A549 (cell line): ENCODE measurements at regions not wholly inside any gene's neighbourhood (a gene's known extent, or its start where the extent isn't known, plus 50 kb on each side); places are given as distances from the start of the nearest gene placed in this dataset.

ENCODE experiments used
- EP300 ChIP-seq, 2 experiments: fragments of >200 bp; sonication (Bioruptor Twin); formaldehyde crosslinking; IDR thresholded peaks; 2 replicates in 1 of 2; 3 replicates in 1 of 2; pipeline ENCODE4 v1.6.1; 2016 to 2017
- USF2 ChIP-seq: fragments of 450-650 bp; IDR thresholded peaks from 2 replicates; pipeline ENCODE4 v1.6.1; 2014; ENCODE audit warnings: antibody characterized with exemption
- TF ChIP-seq, protein P1 (sequence below): fragments of >200 bp; sonication (Bioruptor Twin); formaldehyde crosslinking; IDR thresholded peaks from 3 replicates; pipeline ENCODE4 v1.5.1; 2016

DNA sequence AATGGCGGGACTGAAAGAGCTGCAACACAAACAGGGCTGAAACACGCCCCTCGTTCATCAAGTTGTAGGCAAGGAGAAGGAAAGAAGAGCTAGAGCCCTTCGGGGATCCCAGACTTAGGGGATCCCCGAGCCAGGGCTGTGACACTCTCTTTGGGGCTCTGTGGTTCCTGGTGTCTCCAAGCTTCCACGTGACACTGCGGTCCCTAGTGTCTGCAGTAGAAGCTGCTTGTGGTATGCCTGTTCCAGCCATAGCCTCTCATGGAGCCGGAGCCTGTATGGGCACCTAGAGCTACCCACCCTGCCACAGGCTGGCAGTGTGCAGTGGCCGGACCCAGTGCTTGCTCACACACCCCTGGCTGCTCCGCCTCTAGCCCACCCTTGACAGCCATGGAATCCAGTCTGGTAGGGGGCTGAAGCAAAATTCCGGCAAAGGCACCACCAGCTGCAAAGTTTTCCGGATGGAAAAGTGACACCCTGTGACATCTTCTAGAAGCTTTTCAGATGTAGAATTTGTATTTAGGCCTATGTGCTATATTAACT lies 1439.6 kb upstream of the ACO1 start:
- TF ChIP-seq USF2 (no peak), EP300 (IDR thresholded peaks at IDR 0.05) (no peak)
- TF ChIP-seq, protein P1, sequence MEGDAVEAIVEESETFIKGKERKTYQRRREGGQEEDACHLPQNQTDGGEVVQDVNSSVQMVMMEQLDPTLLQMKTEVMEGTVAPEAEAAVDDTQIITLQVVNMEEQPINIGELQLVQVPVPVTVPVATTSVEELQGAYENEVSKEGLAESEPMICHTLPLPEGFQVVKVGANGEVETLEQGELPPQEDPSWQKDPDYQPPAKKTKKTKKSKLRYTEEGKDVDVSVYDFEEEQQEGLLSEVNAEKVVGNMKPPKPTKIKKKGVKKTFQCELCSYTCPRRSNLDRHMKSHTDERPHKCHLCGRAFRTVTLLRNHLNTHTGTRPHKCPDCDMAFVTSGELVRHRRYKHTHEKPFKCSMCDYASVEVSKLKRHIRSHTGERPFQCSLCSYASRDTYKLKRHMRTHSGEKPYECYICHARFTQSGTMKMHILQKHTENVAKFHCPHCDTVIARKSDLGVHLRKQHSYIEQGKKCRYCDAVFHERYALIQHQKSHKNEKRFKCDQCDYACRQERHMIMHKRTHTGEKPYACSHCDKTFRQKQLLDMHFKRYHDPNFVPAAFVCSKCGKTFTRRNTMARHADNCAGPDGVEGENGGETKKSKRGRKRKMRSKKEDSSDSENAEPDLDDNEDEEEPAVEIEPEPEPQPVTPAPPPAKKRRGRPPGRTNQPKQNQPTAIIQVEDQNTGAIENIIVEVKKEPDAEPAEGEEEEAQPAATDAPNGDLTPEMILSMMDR = no peak
